GM12878 (cell line): ENCODE measurements at regions not wholly inside any gene's neighbourhood (a gene's known extent, or its start where the extent isn't known, plus 50 kb on each side); places are given as distances from the start of the nearest gene placed in this dataset.

Source experiments
- ATAC-seq: fragments of 200-7000 bp; cut with Tn5 transposase; 3 replicates; pipeline ENCODE4 v1.9.1; 2020; ENCODE audit warnings: mild to moderate bottlenecking, moderate library complexity
- BruUV-seq: library from RNA; stranded (reverse); fragments of 400-500 nt; replicated peaks from 2 replicates; lab custom pipeline; 2021; lab: Mats Ljungman, UMichigan
- CTCF ChIA-PET: fragments of 300-600 bp; sonication (Branson Sonifier 250); formaldehyde crosslinking; extraction: SDS; loops from one replicate; lab custom pipeline; 2021; ENCODE audit warnings: inconsistent platforms; lab: Yijun Ruan, JAX
- POLR2A ChIA-PET: fragments of 350-600 bp; formaldehyde crosslinking; extraction: SDS; loops from one replicate; lab custom pipeline; 2021; ENCODE audit warnings: inconsistent platforms; lab: Charles Lee
- RAD21 ChIA-PET: fragments of 300-600 bp; sonication (Branson Sonifier 250); formaldehyde crosslinking; loops from one replicate; lab custom pipeline; 2023; ENCODE audit warnings: antibody characterized with exemption; ENCODE audit not compliant: unreplicated experiment; lab: Charles Lee
- SMC1A ChIA-PET: fragments of 300-600 bp; sonication (Branson Sonifier 250); formaldehyde crosslinking; loops from one replicate; lab custom pipeline; 2023; ENCODE audit not compliant: unreplicated experiment, uncharacterized antibody; lab: Charles Lee
- DNase-seq: peaks from one replicate; pipeline ENCODE4 v3.0.0-alpha.2; 2011; ENCODE audit warnings: low read depth, low spot score
- FAIRE-seq: peaks from 3 replicates; lab custom pipeline; 2011; peaks lifted over from hg19 to GRCh38; lab: Jason Lieb, UNC
- H2AFZ ChIP-seq: 2 replicates; pipeline ENCODE4 v1.6.0; 2011; ENCODE audit warnings: low read depth, low read length, control low read depth; ENCODE audit not compliant: control insufficient read depth
- H3K27ac ChIP-seq: 2 replicates; pipeline ENCODE4 v1.5.1; 2011; ENCODE audit warnings: control low read depth; ENCODE audit not compliant: control insufficient read depth, insufficient read depth
- H3K27me3 ChIP-seq, 2 experiments: replicated peaks in 1 of 2; 2 replicates each; pipeline versions ENCODE4 v1.6.0 to v1.6.1; 2011; ENCODE audit warnings: low read length in 1 of 2; ENCODE audit not compliant: control insufficient read depth in 2 of 2, insufficient read depth in 2 of 2
- H3K36me3 ChIP-seq, 2 experiments: 2 replicates each; pipeline ENCODE4 v1.5.1; 2011; ENCODE audit warnings: low read length in 1 of 2; ENCODE audit not compliant: control insufficient read depth in 2 of 2, insufficient read depth in 2 of 2
- H3K4me1 ChIP-seq: 2 replicates; pipeline ENCODE4 v1.6.1; 2011; ENCODE audit warnings: mild to moderate bottlenecking, low read length, moderate library complexity, mixed read lengths; ENCODE audit not compliant: control insufficient read depth, insufficient read depth
- H3K4me2 ChIP-seq: 2 replicates; pipeline ENCODE4 v1.6.0; 2011; ENCODE audit warnings: control low read depth; ENCODE audit not compliant: control insufficient read depth, insufficient read depth
- H3K4me3 ChIP-seq: fragments of 200-600 bp; sonication (generic); 2 replicates; pipeline ENCODE4 v1.5.1; 2016
- H3K79me2 ChIP-seq: 2 replicates; pipeline ENCODE4 v1.6.0; 2011; ENCODE audit warnings: low read length; ENCODE audit not compliant: control insufficient read depth, insufficient read depth
- H3K9ac ChIP-seq: 2 replicates; pipeline ENCODE4 v1.8.0; 2011; ENCODE audit warnings: low read length, control low read depth, mixed read lengths; ENCODE audit not compliant: control insufficient read depth, insufficient read depth
- H3K9me3 ChIP-seq: replicated peaks from 3 replicates; pipeline ENCODE4 v1.5.1; 2011; ENCODE audit warnings: mild to moderate bottlenecking, low read length; ENCODE audit not compliant: control insufficient read depth, insufficient read depth
- H4K20me1 ChIP-seq: 2 replicates; pipeline ENCODE4 v1.6.0; 2011; ENCODE audit not compliant: control insufficient read depth, insufficient read depth
- BCL11A ChIP-seq: IDR thresholded peaks from 2 replicates; pipeline ENCODE4 v1.6.1; 2011; ENCODE audit warnings: low read depth, low read length
- CUX1 ChIP-seq: IDR thresholded peaks from 2 replicates; pipeline ENCODE4 v1.6.1; 2012; ENCODE audit warnings: improper control_type of control experiment, low read depth, low read length; ENCODE audit not compliant: insufficient replicate concordance
- IKZF1 ChIP-seq: fragments of 450-650 bp; conservative IDR thresholded peaks from 2 replicates; pipeline ENCODE4 v1.6.1; 2017; ENCODE audit warnings: antibody characterized with exemption, mild to moderate bottlenecking
- JUNB ChIP-seq: IDR thresholded peaks from 2 replicates; pipeline ENCODE4 v1.6.1; 2016; ENCODE audit warnings: antibody characterized with exemption, mild to moderate bottlenecking
- MTA2 ChIP-seq: fragments of 450-650 bp; IDR thresholded peaks from 2 replicates; pipeline ENCODE4 v1.6.1; 2016; ENCODE audit warnings: low read depth, mild to moderate bottlenecking, moderate library complexity
- NFIC ChIP-seq: IDR thresholded peaks from 2 replicates; pipeline ENCODE4 v1.6.1; 2012; ENCODE audit warnings: low read depth, mild to moderate bottlenecking, inconsistent platforms, low read length, moderate library complexity
- NFXL1 ChIP-seq: fragments of 450-650 bp; IDR thresholded peaks from 2 replicates; pipeline ENCODE4 v1.6.1; 2017; ENCODE audit warnings: antibody characterized with exemption, mild to moderate bottlenecking, borderline replicate concordance
- POU2F2 ChIP-seq: IDR thresholded peaks from 3 replicates; pipeline ENCODE4 v1.6.1; 2011; ENCODE audit warnings: low read depth, mild to moderate bottlenecking, low read length, borderline replicate concordance
- RAD21 ChIP-seq: IDR thresholded peaks from 2 replicates; pipeline ENCODE4 v1.6.1; 2011; ENCODE audit warnings: mild to moderate bottlenecking, low read depth, low read length, moderate library complexity; ENCODE audit not compliant: insufficient read depth
- RUNX3 ChIP-seq: IDR thresholded peaks from 2 replicates; pipeline ENCODE4 v1.6.1; 2012; ENCODE audit warnings: low read length, inconsistent platforms
- in situ Hi-C: fragments of 300-500 bp; cut with MboI; formaldehyde crosslinking; loops from 9 replicates; pipeline ENCODE4 v1.14.3; 2018; ENCODE audit warnings: mixed read lengths
- intact Hi-C: fragments of 100-400 bp; cut with micrococcal nuclease; formaldehyde crosslinking; loops from one replicate; pipeline ENCODE4 v1.14.2; 2022; ENCODE audit not compliant: unreplicated experiment
- TF ChIP-seq, protein P1 (sequence below): fragments of 450-650 bp; IDR thresholded peaks from 2 replicates; pipeline ENCODE4 v1.6.1; 2017; ENCODE audit warnings: low read depth, mild to moderate bottlenecking, moderate library complexity

DNA sequence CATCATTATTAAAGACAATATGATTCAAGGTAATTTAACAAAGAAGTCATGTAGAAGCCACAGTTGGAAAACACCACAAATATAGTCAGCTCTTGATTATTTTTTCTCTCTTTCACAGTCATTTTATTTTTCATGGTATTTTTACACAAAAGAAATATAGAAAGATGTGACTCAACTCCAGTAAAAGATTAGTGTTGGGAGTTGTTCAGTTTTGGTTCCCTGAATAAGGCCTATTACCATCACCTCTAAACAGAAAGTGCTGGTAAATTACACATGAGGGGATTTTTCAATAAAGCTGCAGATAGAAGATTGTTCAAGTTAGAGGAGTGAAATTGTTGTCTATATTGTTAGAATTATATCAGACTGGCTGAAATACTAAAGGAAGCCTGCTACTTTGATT is 107.0 kb downstream of the DDIT4L start:
- Histone ChIP-seq H2AFZ (no peak overlapping the region), H3K4me1 (no peaks in the 10 kb centered on the region), H3K27ac (no peak overlapping the region), H3K79me2 (no peaks in the 10 kb centered on the region), H3K36me3 (no peaks in the 10 kb centered on the region), H4K20me1 (no peaks in the 10 kb centered on the region), H3K9ac (no peak overlapping the region), H3K9me3 (no peaks in the 10 kb centered on the region; the same call in 2 of the 3 replicates), H3K4me3 (no peak overlapping the region), H3K27me3 (no peaks in the 10 kb centered on the region), H3K4me2 (no peak overlapping the region)
- CTCF ChIA-PET: interaction anchor here (0.9 to 9.9 kb wide), 5 partner anchors 9 to 85 kb away, joined by 3 to 120 read pairs (median 7); no protein-coding TSS in a partner anchor
- in situ Hi-C loops: no loop called here
- POLR2A ChIA-PET: interaction anchor here (0.6 to 1.5 kb wide), 3 partner anchors 10 to 133 kb away, joined by 3 to 6 read pairs (median 4); no protein-coding TSS in a partner anchor
- BruUV-seq: no TSS peak
- SMC1A ChIA-PET: interaction anchor here (0.6 to 2.4 kb wide), 6 partner anchors 10 to 305 kb away, joined by 3 to 39 read pairs (median 3); no protein-coding TSS in a partner anchor
- ATAC-seq: peak; percentile 68
- RAD21 ChIA-PET: interaction anchor here (0.8 to 3.3 kb wide), 6 partner anchors 10 to 937 kb away, joined by 3 to 30 read pairs (median 4); partner anchors contain the start of gene H2AZ1
- 0 out of 2 replicates have a peak, but pooled peaks have one; percentile 6 for TF ChIP-seq IKZF1
- TF ChIP-seq POU2F2: no peak
- peak; percentile 34; the same call in 1 of the 2 replicates for TF ChIP-seq JUNB
- no peak for TF ChIP-seq RAD21
- TF ChIP-seq NFXL1: no peak
- TF ChIP-seq, protein P1, sequence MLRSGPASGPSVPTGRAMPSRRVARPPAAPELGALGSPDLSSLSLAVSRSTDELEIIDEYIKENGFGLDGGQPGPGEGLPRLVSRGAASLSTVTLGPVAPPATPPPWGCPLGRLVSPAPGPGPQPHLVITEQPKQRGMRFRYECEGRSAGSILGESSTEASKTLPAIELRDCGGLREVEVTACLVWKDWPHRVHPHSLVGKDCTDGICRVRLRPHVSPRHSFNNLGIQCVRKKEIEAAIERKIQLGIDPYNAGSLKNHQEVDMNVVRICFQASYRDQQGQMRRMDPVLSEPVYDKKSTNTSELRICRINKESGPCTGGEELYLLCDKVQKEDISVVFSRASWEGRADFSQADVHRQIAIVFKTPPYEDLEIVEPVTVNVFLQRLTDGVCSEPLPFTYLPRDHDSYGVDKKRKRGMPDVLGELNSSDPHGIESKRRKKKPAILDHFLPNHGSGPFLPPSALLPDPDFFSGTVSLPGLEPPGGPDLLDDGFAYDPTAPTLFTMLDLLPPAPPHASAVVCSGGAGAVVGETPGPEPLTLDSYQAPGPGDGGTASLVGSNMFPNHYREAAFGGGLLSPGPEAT: 0 out of 2 replicates have a peak, but pooled peaks have one; percentile 20
- TF ChIP-seq CUX1: no peak
- 0 out of 2 replicates have a peak, but pooled peaks have one; percentile 3 for TF ChIP-seq BCL11A
- TF ChIP-seq NFIC: peak; percentile 60; the same call in 1 of the 2 replicates
- TF ChIP-seq MTA2: peak; percentile 50; the same call in 1 of the 2 replicates
- TF ChIP-seq RUNX3: peak; percentile 37; the same call in 1 of the 2 replicates
- intact Hi-C loops: no loop called here
- no peak for DNase-seq
- no peak for FAIRE-seq
